GM18526 (cell line): ENCODE measurements at regions not wholly inside any gene's neighbourhood (a gene's known extent, or its start where the extent isn't known, plus 50 kb on each side); places are given as distances from the start of the nearest gene placed in this dataset.

Experiments used
- POLR2A ChIP-seq: IDR thresholded peaks from 3 replicates; pipeline ENCODE4 v1.6.1; 2011; ENCODE audit not compliant: insufficient read length; ENCODE audit errors: extremely low read depth

GRCh38 chr22:49232319-49233067 is 595.2 kb downstream of the BRD1 start:
- TF ChIP-seq POLR2A: no peak

GRCh38 chr22:49230194-49230577 is 597.5 kb downstream of the BRD1 start:
- no peak for TF ChIP-seq POLR2A

GRCh38 chr22:49229483-49230193 is 598.0 kb downstream of the BRD1 start:
- TF ChIP-seq POLR2A: no peak

- no peak for TF ChIP-seq POLR2A
These were observed 599.1 kb downstream of the BRD1 start for GRCh38 chr22:49228431-49229037.

- TF ChIP-seq POLR2A: no peak
These were observed 600.0 kb downstream of the BRD1 start for GRCh38 chr22:49227670-49228069.

- no peak for TF ChIP-seq POLR2A
These were observed 601.6 kb downstream of the BRD1 start for GRCh38 chr22:49226096-49226495.

- TF ChIP-seq POLR2A: no peak
These were observed 603.4 kb downstream of the BRD1 start for GRCh38 chr22:49224243-49224642.

- TF ChIP-seq POLR2A: no peak
These were observed 609.5 kb downstream of the BRD1 start for GRCh38 chr22:49218142-49218541.

GRCh38 chr22:49216579-49216978 is 611.1 kb downstream of the BRD1 start:
- no peak for TF ChIP-seq POLR2A

- TF ChIP-seq POLR2A: no peak
These were observed 611.8 kb downstream of the BRD1 start for GRCh38 chr22:49215840-49216239.

- TF ChIP-seq POLR2A: no peak
These were observed 612.7 kb downstream of the BRD1 start for GRCh38 chr22:49214976-49215375.

GRCh38 chr22:49213731-49214352 is 613.8 kb downstream of the BRD1 start:
- no peak for TF ChIP-seq POLR2A

GRCh38 chr22:49212466-49212865 is 615.2 kb downstream of the BRD1 start:
- TF ChIP-seq POLR2A: no peak

- TF ChIP-seq POLR2A: no peak
These were observed 615.7 kb downstream of the BRD1 start for GRCh38 chr22:49212002-49212401.

- no peak for TF ChIP-seq POLR2A
These were observed 616.5 kb downstream of the BRD1 start for GRCh38 chr22:49211176-49211575.

- TF ChIP-seq POLR2A: no peak
These were observed 617.1 kb downstream of the BRD1 start for GRCh38 chr22:49210606-49211005.
